Hepatocyte (in vitro differentiated cells): ENCODE measurements at regions not wholly inside any gene's neighbourhood (a gene's known extent, or its start where the extent isn't known, plus 50 kb on each side); places are given as distances from the start of the nearest gene placed in this dataset.
"Not testable (repeated sequence)": the region's sequence is repeated elsewhere in the genome, so short reads cannot be mapped to it uniquely, and the experiment has no call there.

Source experiments
- DNase-seq: peaks from one replicate; pipeline ENCODE4 v3.0.0-alpha.2; 2016; ENCODE audit warnings: low spot score
- H2AFZ ChIP-seq: fragments of 200-600 bp; sonication (generic); 2 replicates; pipeline ENCODE4 v1.6.0; 2016; ENCODE audit warnings: antibody characterized with exemption, mild to moderate bottlenecking
- H3K27ac ChIP-seq: fragments of 200-600 bp; sonication (generic); 2 replicates; pipeline ENCODE4 v1.5.1; 2016; ENCODE audit warnings: mild to moderate bottlenecking
- H3K27me3 ChIP-seq: fragments of 200-600 bp; sonication (generic); 2 replicates; pipeline ENCODE4 v1.6.1; 2016
- H3K36me3 ChIP-seq: fragments of 200-600 bp; sonication (generic); replicated peaks from 2 replicates; pipeline ENCODE4 v1.5.1; 2016; ENCODE audit warnings: low read depth; ENCODE audit not compliant: insufficient read depth
- H3K4me1 ChIP-seq: fragments of 200-600 bp; sonication (generic); 2 replicates; pipeline ENCODE4 v1.5.1; 2016; ENCODE audit warnings: mild to moderate bottlenecking, moderate library complexity; ENCODE audit not compliant: insufficient read depth
- H3K4me2 ChIP-seq: fragments of 200-600 bp; sonication (generic); 2 replicates; pipeline ENCODE4 v1.6.0; 2016
- H3K4me3 ChIP-seq: fragments of 200-600 bp; sonication (generic); 2 replicates; pipeline ENCODE4 v1.5.1; 2016; ENCODE audit warnings: mild to moderate bottlenecking
- H3K79me2 ChIP-seq: fragments of 200-600 bp; sonication (generic); 2 replicates; pipeline ENCODE4 v1.6.0; 2017; ENCODE audit warnings: mild to moderate bottlenecking
- H3K9me2 ChIP-seq: fragments of 200-600 bp; sonication (generic); replicated peaks from 2 replicates; pipeline ENCODE4 v1.6.0; 2017; ENCODE audit warnings: mild to moderate bottlenecking; ENCODE audit not compliant: insufficient read depth
- H3K9me3 ChIP-seq: fragments of 200-600 bp; sonication (generic); 2 replicates; pipeline ENCODE4 v1.5.1; 2016; ENCODE audit warnings: low read depth, mild to moderate bottlenecking
- H4K20me1 ChIP-seq: fragments of 200-600 bp; sonication (generic); 2 replicates; pipeline ENCODE4 v1.6.0; 2016; ENCODE audit warnings: mild to moderate bottlenecking; ENCODE audit not compliant: insufficient read depth, poor library complexity, severe bottlenecking
- CTCF ChIP-seq: fragments of 200-600 bp; sonication (generic); IDR thresholded peaks from 2 replicates; pipeline ENCODE4 v1.5.1; 2016; ENCODE audit warnings: antibody characterized with exemption, mild to moderate bottlenecking; ENCODE audit not compliant: poor library complexity
- EZH2 ChIP-seq: fragments of 200-600 bp; sonication (generic); IDR thresholded peaks from 2 replicates; pipeline ENCODE4 v1.6.1; 2016; ENCODE audit warnings: antibody characterized with exemption, mild to moderate bottlenecking, borderline replicate concordance
- EZH2phosphoT487 ChIP-seq: fragments of 200-600 bp; sonication (generic); IDR thresholded peaks from one replicate; pipeline ENCODE4 v1.6.1; 2018; ENCODE audit warnings: antibody characterized with exemption, mild to moderate bottlenecking, low read depth, moderate library complexity; ENCODE audit not compliant: unreplicated experiment, severe bottlenecking
- WGBS: methylation state at CpG from one replicate; pipeline ENCODE4 v1.1.6; 2016; ENCODE audit warnings: low lambda C conversion rate; ENCODE audit errors: missing lambda C conversion rate; 5-methylcytosine and 5-hydroxymethylcytosine counted together

- Histone ChIP-seq H2AFZ (no peak overlapping the region), H3K79me2 (no peaks in the 10 kb centered on the region), H3K9me2 (no peaks in the 10 kb centered on the region), H4K20me1 (no peaks in the 10 kb centered on the region), H3K4me2 (no peak overlapping the region), H3K4me3 (no peak overlapping the region), H3K36me3 (no peaks in the 10 kb centered on the region), H3K27me3 (no peaks in the 10 kb centered on the region), H3K4me1 (no peaks in the 10 kb centered on the region), H3K27ac (no peak overlapping the region), H3K9me3 (no peaks in the 10 kb centered on the region)
- no peak for TF ChIP-seq CTCF
- no peak for TF ChIP-seq EZH2phosphoT487
- no peak for TF ChIP-seq EZH2
- DNase-seq, result no peak
- WGBS, result 100% methylated on average over 2 of the region's 2 CpGs
Observed at GRCh38 chr7:106583100-106583499, 77.9 kb downstream of the CCDC71L start.

GRCh38 chr7:106582365-106582764 is 78.6 kb downstream of the CCDC71L start:
- Histone ChIP-seq H3K9me2 (no peaks in the 10 kb centered on the region), H4K20me1 (no peaks in the 10 kb centered on the region), H3K36me3 (no peaks in the 10 kb centered on the region), H2AFZ (no peak overlapping the region), H3K4me1 (no peaks in the 10 kb centered on the region), H3K79me2 (no peaks in the 10 kb centered on the region), H3K4me2 (no peak overlapping the region), H3K4me3 (no peak overlapping the region), H3K27ac (no peak overlapping the region), H3K9me3 (no peaks in the 10 kb centered on the region), H3K27me3 (no peaks in the 10 kb centered on the region)
- DNase-seq, result no peak
- WGBS, result 84% methylated on average over 2 of the region's 2 CpGs
- TF ChIP-seq EZH2phosphoT487 (no peak), CTCF (no peak), EZH2 (no peak)

GRCh38 chr7:106579086-106579485 is 81.9 kb downstream of the CCDC71L start:
- not testable (repeated sequence) for H3K9me3 ChIP-seq, H3K27ac ChIP-seq, H3K4me2 ChIP-seq, H2AFZ ChIP-seq, DNase-seq, H3K27me3 ChIP-seq, H3K36me3 ChIP-seq, H4K20me1 ChIP-seq, H3K79me2 ChIP-seq, H3K4me1 ChIP-seq, H3K9me2 ChIP-seq, H3K4me3 ChIP-seq
- 94% methylated on average over 11 of the region's 13 CpGs for WGBS

GRCh38 chr7:106575138-106575823 is 85.7 kb downstream of the CCDC71L start:
- Histone ChIP-seq H3K27me3 (no peaks in the 10 kb centered on the region), H3K9me3 (no peaks in the 10 kb centered on the region), H3K79me2 (no peaks in the 10 kb centered on the region), H3K9me2 (no peaks in the 10 kb centered on the region), H3K27ac (no peak overlapping the region), H2AFZ (no peak overlapping the region), H3K4me3 (no peak overlapping the region), H4K20me1 (no peaks in the 10 kb centered on the region), H3K4me2 (no peak overlapping the region), H3K36me3 (no peaks in the 10 kb centered on the region), H3K4me1 (no peaks in the 10 kb centered on the region)
- 87% methylated on average over 6 of the region's 6 CpGs for WGBS
- TF ChIP-seq EZH2phosphoT487, result no peak
- no peak for DNase-seq
